ENCODE measurements at regions not wholly inside any gene's neighbourhood (a gene's known extent, or its start where the extent isn't known, plus 50 kb on each side); places are given as distances from the start of the nearest gene placed in this dataset.
"Not testable (repeated sequence)": the region's sequence is repeated elsewhere in the genome, so short reads cannot be mapped to it uniquely, and the experiment has no call there.

DNA sequence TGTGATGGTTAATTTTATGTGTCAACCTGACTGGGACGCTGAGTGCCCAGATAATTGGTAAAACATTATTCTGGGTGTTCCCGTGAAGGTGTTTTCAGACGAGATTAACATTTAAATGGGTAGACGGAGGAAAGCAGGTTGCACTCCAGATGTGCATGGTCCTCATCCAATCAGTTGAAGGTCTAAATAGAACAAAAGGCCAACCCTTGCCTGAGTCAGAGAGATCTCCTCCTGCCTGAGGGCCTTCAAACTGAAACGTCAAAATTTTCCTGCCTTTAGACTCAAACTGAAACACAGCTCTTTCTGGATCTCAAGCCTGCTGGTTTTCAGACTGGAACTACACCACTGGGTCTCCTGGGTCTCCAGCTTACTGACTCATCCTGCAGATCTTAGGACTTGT, 73.5 kb downstream of the NPIPA8 start:
- DNase-seq: not testable (repeated sequence)

DNA sequence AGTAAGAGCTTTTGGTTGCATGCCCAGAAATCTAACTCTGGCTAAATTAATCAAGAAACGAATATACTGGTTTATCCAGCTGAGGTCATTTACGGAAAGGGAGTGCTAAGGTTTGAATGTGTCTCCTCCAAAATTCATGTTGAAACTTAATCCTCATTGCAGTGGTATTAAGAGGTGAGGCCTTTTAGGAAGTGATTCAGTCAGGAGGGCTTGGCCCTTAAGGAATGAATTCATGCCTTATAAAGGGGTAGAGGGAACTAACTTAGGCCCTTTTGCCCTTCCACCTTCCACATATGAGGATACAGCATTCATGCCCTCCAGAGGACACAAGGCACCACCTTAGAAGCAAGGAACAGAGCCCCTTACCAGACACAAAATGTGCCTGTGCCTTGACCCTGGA, 74.7 kb downstream of the NPIPA8 start:
- not testable (repeated sequence) for DNase-seq

- DNase-seq: not testable (repeated sequence)
These were observed 76.9 kb downstream of the NPIPA8 start for GRCh38 chr16:18259496-18260176.

GRCh38 chr16:18252943-18253342, 83.6 kb downstream of the NPIPA8 start:
- DNase-seq: not testable (repeated sequence)

DNA sequence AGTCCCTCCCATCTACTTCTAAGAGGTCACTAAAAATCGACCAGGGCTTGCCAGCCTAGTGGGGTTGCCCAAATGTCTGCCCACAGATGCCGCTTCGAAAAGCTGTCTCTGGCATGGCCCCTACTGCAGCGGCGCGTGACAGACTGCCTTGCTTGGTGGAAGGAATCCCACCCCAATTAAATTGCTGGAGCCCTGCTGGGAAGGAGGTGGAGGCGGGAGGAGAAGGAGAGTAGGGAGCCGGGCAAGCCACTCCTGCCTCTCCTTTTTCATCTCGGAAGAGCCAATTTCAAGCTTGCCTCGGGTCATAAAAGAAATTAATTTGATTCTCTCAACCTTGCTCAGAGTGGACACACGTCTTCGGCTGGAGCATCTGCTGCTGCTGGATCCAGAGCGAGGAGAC, 106.0 kb downstream of the NPIPA8 start:
- not testable (repeated sequence) for DNase-seq

DNA sequence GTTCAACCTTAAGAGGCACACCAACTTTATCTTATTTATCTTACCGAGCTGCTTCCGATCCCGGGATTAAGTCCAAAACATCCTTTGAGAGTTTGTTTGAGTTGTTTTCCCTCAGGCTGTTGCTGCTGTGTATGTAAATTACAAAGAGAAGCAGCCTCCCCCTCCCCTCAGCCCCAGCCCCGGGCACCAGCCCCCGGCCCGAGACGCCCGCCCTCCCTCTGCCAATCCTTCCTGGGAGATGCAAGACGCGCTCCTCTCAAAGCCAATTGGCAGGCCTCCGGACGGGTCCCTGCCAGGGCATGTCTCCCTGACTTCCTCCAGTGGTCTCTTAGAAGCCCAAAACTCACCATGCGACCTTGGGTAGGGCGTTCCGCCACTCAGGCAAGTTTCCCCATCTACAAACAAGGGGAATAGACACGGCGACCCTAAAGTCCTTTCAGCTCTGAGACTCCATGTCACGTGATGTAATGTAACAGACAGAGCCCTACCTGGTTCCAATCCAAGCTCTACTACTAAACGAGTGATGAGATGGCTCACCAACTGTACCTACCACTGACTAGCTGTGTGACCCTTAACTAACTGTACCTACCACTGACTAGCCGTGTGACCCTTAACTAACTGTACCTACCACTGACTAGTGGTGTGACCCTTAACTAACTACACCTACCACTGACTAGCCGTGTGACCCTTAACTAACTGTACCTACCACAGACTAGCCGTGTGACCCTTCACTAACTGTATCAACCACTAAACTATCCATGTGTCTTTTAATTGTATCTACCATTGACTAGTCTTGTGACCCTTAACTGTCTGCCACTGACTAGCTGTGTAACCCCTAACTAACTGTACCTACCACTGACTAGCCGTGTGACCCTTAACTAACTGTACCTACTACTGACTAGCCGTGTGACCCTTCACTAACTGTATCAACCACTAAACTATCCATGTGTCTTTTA, 114.2 kb downstream of the NPIPA8 start:
- not testable (repeated sequence) for DNase-seq

- DNase-seq: not testable (repeated sequence)
These were observed 118.8 kb downstream of the NPIPA8 start for GRCh38 chr16:18217741-18218140.

- DNase-seq: not testable (repeated sequence)
These were observed 119.7 kb downstream of the NPIPA8 start for GRCh38 chr16:18216814-18217213.

- not testable (repeated sequence) for DNase-seq
These were observed 122.7 kb downstream of the NPIPA8 start for GRCh38 chr16:18213810-18214209.

- DNase-seq: not testable (repeated sequence)
These were observed 125.0 kb downstream of the NPIPA8 start for GRCh38 chr16:18211505-18211904.

DNA sequence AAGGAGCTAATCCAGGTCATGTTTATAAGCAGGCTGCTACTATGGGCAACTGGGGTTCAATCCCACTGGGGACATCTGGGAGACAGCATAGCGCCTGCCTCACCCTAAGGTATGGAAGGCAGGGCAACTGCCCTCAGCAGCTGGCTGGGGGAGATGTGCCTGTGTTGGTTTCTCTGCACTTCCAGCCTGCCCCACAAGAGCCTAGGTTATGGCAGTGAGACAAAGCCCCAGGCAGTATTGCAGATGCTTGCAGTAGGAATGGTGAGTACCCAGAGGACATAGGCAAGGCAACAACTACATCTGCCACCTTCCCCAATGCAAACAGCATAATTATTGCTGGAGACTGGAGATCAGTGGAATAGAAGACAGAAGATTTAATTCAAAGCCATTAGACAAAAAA, 131.8 kb downstream of the NPIPA8 start:
- DNase-seq: not testable (repeated sequence)

DNA sequence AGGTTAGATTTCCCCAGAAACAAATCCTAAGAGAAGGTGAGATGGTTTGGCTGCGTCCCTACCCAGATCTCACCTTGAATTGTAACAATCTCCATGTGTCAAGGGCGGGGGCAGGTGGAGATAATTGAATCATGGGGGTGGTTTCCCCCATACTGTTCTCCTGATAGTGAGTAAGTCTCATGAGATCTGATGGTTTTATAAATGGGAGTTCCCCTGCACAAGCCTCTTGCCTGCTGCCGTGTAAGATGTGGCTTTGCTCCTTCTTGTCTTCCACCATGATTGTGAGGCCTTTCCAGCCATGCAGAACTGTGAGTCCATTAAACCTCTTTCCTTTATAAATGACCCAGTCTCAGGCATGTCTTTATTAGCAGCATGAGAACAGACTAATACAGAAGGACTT, 132.2 kb downstream of the NPIPA8 start:
- not testable (repeated sequence) for DNase-seq

GRCh38 chr16:18201511-18201910, 135.0 kb downstream of the NPIPA8 start:
- DNase-seq: not testable (repeated sequence)

DNA sequence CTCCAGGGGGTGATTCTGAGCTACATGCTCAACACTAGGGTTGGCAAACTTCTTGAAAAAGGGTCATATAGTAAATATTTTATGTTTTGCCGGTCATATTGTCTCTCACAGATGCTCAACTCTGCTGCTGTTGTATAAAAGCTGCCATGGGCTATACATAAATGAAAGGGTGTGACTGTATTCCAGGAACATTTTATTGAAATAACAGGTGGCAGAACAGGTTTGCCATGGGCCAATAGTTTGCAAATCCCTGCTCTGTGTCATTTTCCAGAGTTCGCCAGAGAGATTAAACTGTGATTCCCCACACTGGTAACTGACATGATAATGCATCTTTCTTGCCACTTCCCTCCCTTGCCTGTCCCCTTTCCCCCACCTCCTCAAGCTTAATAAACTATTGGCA, 144.1 kb downstream of the NPIPA8 start:
- not testable (repeated sequence) for DNase-seq

DNA sequence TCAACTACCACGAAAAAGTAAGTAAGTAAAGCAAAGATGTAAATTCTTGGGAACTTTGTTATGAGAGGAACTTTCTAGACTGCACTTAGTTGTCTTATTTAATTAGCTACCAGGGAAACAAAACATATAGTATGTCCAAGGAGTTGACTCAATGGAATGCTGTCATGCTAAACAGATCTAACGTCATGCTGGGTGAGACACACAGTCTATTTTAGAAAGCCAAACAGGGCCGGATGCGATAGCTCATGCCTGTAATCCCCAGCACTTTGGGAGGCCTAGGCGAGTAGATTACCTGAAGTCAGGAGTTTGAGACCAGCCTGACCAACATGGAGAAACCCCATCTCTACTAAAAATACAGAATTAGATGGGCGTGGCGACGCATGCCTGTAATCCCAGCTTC, 146.4 kb downstream of the NPIPA8 start:
- DNase-seq: not testable (repeated sequence)

- not testable (repeated sequence) for DNase-seq
These were observed 151.8 kb downstream of the NPIPA8 start for GRCh38 chr16:18184755-18185154.

DNA sequence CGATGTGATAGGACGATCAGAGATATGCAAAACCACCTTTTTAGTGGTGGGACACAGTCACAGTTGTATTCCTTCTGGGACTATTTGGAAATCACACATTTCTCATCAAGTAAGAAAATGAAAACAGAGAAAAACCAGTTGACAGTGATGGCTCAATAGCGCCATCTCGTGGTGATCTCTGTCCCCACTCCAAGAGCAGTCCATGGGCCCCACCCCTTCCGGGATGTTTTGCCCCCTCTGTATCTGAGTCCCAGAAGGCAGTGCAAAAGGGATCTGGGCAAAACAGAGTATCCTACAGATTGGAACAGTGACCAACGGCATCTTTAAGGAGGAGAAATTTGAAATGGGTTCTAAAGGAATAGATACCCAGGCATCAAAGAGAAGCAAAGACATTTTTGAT, 155.5 kb downstream of the NPIPA8 start:
- DNase-seq: not testable (repeated sequence)

GRCh38 chr16:18173945-18174497, 162.5 kb downstream of the NPIPA8 start:
- DNase-seq: not testable (repeated sequence)

GRCh38 chr16:18162293-18162692, 174.2 kb downstream of the NPIPA8 start:
- DNase-seq: not testable (repeated sequence)

- not testable (repeated sequence) for DNase-seq
These were observed 175.3 kb downstream of the NPIPA8 start for GRCh38 chr16:18161224-18161623.

DNA sequence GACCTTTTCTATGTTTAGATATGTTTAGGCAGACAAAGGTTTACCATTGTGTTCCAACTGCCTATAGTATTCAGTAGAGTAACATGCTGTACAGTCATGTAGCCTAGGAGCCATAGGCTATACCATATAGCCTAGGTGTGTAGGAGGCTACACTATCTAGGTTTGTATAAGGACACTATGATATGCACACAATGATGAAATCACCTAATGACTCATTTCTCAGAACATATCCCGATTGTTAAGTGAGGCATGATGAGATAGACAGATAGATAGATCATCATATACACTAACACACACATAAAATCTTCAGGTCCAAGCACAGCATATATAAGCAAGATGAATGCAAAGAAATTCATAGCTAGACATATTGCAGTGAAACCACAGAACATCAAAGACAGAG, 177.4 kb downstream of the NPIPA8 start:
- not testable (repeated sequence) for DNase-seq

GRCh38 chr16:18157854-18158253, 178.7 kb downstream of the NPIPA8 start:
- not testable (repeated sequence) for DNase-seq
